ENCODE measurements at regions not wholly inside any gene's neighbourhood (a gene's known extent, or its start where the extent isn't known, plus 50 kb on each side); places are given as distances from the start of the nearest gene placed in this dataset.

DNA sequence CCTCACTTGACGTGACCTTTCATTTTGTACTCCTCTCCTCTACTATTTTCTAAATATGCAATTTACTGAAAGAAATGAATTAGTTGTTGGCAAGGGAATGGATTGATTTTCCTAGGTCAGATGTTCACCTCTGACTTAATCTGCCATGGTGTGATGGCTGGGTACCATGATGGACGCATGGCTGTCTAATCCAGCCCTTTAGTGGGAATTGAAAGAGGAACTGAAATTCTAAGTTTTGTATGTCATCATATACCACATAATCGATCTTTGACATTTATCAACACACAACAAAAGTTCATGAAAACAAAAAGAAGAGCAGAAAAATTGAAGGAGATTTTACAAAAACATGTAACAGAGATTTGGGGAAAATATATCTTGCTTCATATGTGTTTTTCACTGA lies 331.3 kb upstream of the SNX7 start:
- Histone ChIP-seq H3K4me3 (ENCODE audit: low read depth, low read length) (no peak overlapping the region), H3K9me3 (ENCODE audit: control insufficient read depth, insufficient read depth, low read length) (no peaks in the 10 kb centered on the region), H3K27me3 (ENCODE audit: control insufficient read depth, insufficient read depth, low read length) (no peaks in the 10 kb centered on the region), H3K27ac (ENCODE audit: low read depth, low read length) (no peak overlapping the region)
- DNase-seq (ENCODE audit: low read depth, low spot score), result no peak
- TF ChIP-seq, protein P1, sequence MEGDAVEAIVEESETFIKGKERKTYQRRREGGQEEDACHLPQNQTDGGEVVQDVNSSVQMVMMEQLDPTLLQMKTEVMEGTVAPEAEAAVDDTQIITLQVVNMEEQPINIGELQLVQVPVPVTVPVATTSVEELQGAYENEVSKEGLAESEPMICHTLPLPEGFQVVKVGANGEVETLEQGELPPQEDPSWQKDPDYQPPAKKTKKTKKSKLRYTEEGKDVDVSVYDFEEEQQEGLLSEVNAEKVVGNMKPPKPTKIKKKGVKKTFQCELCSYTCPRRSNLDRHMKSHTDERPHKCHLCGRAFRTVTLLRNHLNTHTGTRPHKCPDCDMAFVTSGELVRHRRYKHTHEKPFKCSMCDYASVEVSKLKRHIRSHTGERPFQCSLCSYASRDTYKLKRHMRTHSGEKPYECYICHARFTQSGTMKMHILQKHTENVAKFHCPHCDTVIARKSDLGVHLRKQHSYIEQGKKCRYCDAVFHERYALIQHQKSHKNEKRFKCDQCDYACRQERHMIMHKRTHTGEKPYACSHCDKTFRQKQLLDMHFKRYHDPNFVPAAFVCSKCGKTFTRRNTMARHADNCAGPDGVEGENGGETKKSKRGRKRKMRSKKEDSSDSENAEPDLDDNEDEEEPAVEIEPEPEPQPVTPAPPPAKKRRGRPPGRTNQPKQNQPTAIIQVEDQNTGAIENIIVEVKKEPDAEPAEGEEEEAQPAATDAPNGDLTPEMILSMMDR (IDR thresholded peaks at IDR 0.05; ENCODE audit: low read depth, low read length), result no peak
- ChIA-PET POLR2A (no interaction called here), CTCF (no interaction called here)

DNA sequence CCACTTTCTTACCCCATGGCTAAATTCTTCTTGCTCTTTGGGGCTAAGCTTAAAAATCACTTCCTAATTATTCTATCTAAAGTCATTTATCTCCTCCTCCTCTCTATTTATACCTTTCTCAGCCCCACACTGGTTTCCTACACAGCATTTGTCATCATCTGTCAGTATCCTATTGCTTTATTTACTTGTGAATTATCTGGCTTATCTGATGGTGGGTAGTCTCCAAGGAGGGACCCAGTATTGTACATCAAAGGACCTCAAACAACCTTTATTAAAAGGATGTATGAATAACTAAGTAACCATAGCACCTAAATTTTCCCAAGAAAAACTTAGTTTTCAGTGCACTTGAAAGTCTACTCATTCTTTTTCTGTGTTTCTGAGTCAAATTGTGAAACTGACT lies 332.7 kb upstream of the SNX7 start:
- no peak for DNase-seq (ENCODE audit: low read depth, low spot score)
- TF ChIP-seq, protein P1 (IDR thresholded peaks at IDR 0.05; ENCODE audit: low read depth, low read length), result no peak
- ChIA-PET POLR2A (interaction anchor here (0.7 kb wide), 1 partner anchor 172 kb away, joined by 3 read pairs; no protein-coding TSS in a partner anchor), CTCF (interaction anchor here (0.7 kb wide), 1 partner anchor 278 kb away, joined by 3 read pairs; no protein-coding TSS in a partner anchor)
- no peaks in the 10 kb centered on the region for H3K27me3 ChIP-seq (ENCODE audit: control insufficient read depth, insufficient read depth, low read length)
- no peak overlapping the region for H3K27ac ChIP-seq (ENCODE audit: low read depth, low read length)
- no peak overlapping the region for H3K4me3 ChIP-seq (ENCODE audit: low read depth, low read length)
- H3K9me3 ChIP-seq (ENCODE audit: control insufficient read depth, insufficient read depth, low read length), result no peaks in the 10 kb centered on the region

DNA sequence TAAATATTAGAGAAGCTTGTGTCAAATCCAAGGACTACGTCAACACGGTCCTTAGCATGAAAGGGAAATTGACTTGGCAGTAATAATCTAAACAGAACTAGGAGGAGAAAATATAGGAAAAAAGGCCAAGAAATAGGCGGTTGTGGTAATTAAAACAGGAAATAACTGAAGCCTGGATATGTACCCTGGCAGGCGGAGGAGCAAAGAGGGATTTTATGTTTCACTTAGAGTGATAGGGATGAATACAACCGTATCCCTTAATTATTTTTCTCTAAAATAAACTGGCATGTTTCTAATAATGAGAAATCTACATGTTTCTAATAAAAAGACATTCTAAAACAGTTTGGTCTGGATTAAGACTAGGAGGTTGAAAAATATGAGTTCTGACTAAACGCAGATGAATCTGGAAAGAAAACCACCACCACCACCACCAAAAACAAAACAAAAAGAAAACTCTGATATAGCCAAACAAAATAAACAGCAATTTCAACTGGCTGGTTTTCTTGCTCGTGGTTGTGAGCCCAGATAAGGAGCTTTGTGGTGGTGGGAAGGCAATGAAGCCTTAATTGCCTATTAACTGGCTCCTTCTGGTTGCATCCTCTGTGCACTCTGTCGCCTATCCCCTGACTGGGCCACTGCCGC lies 334.2 kb upstream of the SNX7 start:
- ChIA-PET POLR2A (no interaction called here), CTCF (interaction anchor here (0.9 kb wide), 1 partner anchor 141 kb away, joined by 5 read pairs; no protein-coding TSS in a partner anchor)
- Histone ChIP-seq H3K4me3 (ENCODE audit: low read depth, low read length) (no peak overlapping the region), H3K27ac (ENCODE audit: low read depth, low read length) (peak overlapping the region; percentile 47), H3K9me3 (ENCODE audit: control insufficient read depth, insufficient read depth, low read length) (no peaks in the 10 kb centered on the region), H3K27me3 (ENCODE audit: control insufficient read depth, insufficient read depth, low read length) (no peaks in the 10 kb centered on the region)
- no peak for DNase-seq (ENCODE audit: low read depth, low spot score)
- TF ChIP-seq, protein P1 (IDR thresholded peaks at IDR 0.05; ENCODE audit: low read depth, low read length), result no peak

DNA sequence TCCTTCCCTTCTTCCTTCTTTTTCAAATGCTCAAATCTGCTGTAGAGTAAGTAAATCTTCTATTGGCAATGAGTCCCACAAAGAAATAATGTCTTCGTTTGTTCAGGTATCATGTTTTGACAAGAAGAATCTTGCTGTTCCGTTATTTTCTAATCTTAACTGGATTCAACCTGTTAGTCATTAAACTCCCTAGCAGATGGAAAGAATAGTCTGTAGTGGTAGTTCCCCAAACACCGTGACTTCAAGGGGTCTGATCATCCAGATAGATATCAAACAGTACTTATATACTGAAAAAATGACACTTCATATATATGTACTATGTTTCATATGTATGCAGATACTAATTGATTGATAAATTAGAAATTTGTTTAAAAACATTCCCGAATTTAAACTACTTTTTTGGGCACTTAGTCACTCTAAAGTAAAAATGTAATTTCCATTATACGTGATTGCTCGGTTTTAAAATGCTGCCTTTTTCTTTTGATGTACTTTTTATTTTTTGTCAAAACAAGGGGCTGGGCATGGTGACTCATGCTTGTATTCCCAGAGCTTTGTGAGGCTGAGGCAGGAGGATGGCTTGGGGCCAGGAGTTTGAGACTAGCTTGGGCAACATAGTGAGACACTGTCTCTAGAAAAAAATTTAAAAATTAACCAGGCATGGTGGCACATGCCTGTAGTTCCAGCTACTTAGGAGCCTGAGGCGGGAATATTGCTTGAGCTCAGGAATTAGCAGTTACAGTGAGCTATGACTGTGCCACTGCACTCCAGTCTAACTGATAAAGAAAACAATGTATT lies 335.7 kb upstream of the SNX7 start:
- DNase-seq (ENCODE audit: low read depth, low spot score), result peak; percentile 42
- TF ChIP-seq, protein P1 (IDR thresholded peaks at IDR 0.05; ENCODE audit: low read depth, low read length), result no peak
- no peak overlapping the region for H3K4me3 ChIP-seq (ENCODE audit: low read depth, low read length)
- H3K27me3 ChIP-seq (ENCODE audit: control insufficient read depth, insufficient read depth, low read length), result no peaks in the 10 kb centered on the region
- H3K27ac ChIP-seq (ENCODE audit: low read depth, low read length), result no peak overlapping the region
- POLR2A ChIA-PET, result no interaction called here
- CTCF ChIA-PET, result no interaction called here
- H3K9me3 ChIP-seq (ENCODE audit: control insufficient read depth, insufficient read depth, low read length), result no peaks in the 10 kb centered on the region

DNA sequence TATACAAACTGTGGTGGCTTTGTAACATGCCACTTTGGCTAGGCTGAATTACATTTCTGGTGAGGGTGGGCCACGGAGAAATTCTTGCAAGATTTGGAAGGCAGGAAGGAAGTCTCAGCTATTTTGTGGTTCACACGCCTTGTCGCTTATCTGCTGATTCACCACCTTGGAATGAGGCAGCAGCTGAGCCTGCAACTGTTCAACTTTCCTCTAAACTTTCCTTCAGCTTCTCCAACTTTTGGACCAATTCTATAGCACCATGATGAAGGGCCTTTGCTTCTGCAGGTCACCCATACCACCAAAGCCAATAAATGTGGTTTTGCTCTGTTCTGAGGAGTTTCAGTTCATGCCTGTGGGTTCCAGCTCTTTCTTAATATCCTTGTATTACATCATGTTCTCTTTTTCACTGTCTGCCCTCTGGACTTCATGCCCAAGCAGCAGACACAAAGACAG lies 337.6 kb upstream of the SNX7 start:
- Histone ChIP-seq H3K27ac (ENCODE audit: low read depth, low read length) (peak overlapping the region; percentile 76), H3K27me3 (ENCODE audit: control insufficient read depth, insufficient read depth, low read length) (no peaks in the 10 kb centered on the region), H3K9me3 (ENCODE audit: control insufficient read depth, insufficient read depth, low read length) (no peaks in the 10 kb centered on the region), H3K4me3 (ENCODE audit: low read depth, low read length) (no peak overlapping the region)
- peak; percentile 84 for DNase-seq (ENCODE audit: low read depth, low spot score)
- ChIA-PET CTCF (no interaction called here), POLR2A (interaction anchor here (0.8 to 0.9 kb wide), 2 partner anchors 9 to 237 kb away, joined by 3 read pairs; no protein-coding TSS in a partner anchor)
- TF ChIP-seq, protein P1 (IDR thresholded peaks at IDR 0.05; ENCODE audit: low read depth, low read length), result no peak
